HUES64 (cell line): ENCODE measurements at regions not wholly inside any gene's neighbourhood (a gene's known extent, or its start where the extent isn't known, plus 50 kb on each side); places are given as distances from the start of the nearest gene placed in this dataset.
"Not testable (repeated sequence)": the region's sequence is repeated elsewhere in the genome, so short reads cannot be mapped to it uniquely, and the experiment has no call there.

ENCODE experiments used
- H3K27ac ChIP-seq: 2 replicates; pipeline ENCODE4 v1.7.0; 2013; ENCODE audit warnings: low read depth, low read length, inconsistent platforms
- H3K27me3 ChIP-seq: 2 replicates; pipeline ENCODE4 v1.6.1; 2013; ENCODE audit warnings: mild to moderate bottlenecking, low read length; ENCODE audit not compliant: insufficient read depth
- H3K36me3 ChIP-seq: 2 replicates; pipeline ENCODE4 v1.6.1; 2013; ENCODE audit warnings: mild to moderate bottlenecking, low read length; ENCODE audit not compliant: insufficient read depth
- H3K4me1 ChIP-seq: 2 replicates; pipeline ENCODE4 v1.6.1; 2013; ENCODE audit warnings: mild to moderate bottlenecking, low read length, moderate library complexity; ENCODE audit not compliant: insufficient read depth
- H3K4me3 ChIP-seq: 2 replicates; pipeline ENCODE4 v1.5.1; 2013; ENCODE audit warnings: mild to moderate bottlenecking, low read length, moderate library complexity
- H3K9ac ChIP-seq: 2 replicates; pipeline ENCODE4 v1.6.1; 2013; ENCODE audit warnings: mild to moderate bottlenecking, low read depth, low read length
- H3K9me3 ChIP-seq: 2 replicates; pipeline ENCODE4 v1.6.1; 2013; ENCODE audit warnings: low read depth, low read length; ENCODE audit not compliant: insufficient read depth
- WGBS: fragments of 150-250, 120-280 bp; methylation state at CpG from one replicate; pipeline ENCODE4 v1.1.7; 2013; ENCODE audit warnings: missing lambda C conversion rate; 5-methylcytosine and 5-hydroxymethylcytosine counted together

DNA sequence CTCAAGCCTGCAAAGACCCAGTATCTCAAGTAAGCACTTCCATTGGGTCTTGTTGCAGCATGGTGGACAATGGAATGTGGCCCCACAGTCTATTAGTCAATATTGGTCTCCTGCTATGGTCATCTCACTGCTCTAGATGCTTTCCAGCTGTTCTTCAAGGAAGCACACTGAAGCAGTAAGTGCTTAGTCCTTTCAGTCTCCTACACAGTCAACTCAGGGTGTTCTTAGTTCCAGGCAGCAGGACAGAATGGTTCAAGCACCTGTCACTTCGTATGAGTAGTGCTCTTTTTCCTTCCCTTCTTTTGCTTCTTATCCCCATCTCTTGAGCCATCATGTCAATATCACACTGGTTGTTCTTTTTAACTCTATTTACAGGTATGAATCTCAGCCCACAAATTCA lies 511.5 kb downstream of the TTLL7 start:
- not testable (repeated sequence) for H3K4me1 ChIP-seq, H3K9me3 ChIP-seq, H3K4me3 ChIP-seq, H3K27me3 ChIP-seq, H3K27ac ChIP-seq, H3K9ac ChIP-seq, H3K36me3 ChIP-seq
- WGBS, result 98% methylated on average over 1 of the region's 1 CpG

DNA sequence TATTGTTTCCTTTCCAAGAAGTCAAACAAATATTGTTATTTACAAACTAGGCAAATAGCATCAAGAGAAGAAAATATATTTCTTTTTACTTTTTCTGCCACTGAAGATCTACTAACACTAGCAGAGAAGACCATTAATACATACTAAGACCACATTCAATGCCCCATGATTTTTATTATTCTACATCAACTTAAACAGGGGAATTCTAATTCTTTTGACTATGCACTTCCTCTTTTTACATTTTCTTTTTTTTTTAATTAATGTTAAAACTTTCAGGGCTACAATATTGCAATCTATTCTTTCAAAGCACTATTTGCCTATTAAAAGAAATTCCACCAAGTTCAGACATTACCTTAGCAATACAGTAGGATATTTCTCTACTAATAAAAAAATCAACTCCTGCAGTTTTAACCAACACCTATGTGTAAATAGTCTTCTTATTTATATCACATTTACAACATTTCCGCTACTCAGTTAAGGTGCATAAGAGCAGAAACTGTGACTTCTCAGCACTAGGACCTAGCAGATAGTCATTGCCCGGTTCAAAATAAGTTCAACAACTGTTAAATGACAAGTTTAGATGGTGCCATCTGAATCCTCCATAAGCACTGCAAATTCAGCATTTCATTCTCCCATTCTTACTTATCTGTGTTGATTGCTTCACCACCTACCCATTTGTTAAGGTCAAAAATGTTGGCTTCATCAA lies 513.5 kb downstream of the TTLL7 start:
- H3K4me1 ChIP-seq, H3K9me3 ChIP-seq, H3K27me3 ChIP-seq, H3K27ac ChIP-seq, H3K4me3 ChIP-seq, H3K9ac ChIP-seq, H3K36me3 ChIP-seq: not testable (repeated sequence)
- WGBS, result 95% methylated on average over 2 of the region's 2 CpGs

DNA sequence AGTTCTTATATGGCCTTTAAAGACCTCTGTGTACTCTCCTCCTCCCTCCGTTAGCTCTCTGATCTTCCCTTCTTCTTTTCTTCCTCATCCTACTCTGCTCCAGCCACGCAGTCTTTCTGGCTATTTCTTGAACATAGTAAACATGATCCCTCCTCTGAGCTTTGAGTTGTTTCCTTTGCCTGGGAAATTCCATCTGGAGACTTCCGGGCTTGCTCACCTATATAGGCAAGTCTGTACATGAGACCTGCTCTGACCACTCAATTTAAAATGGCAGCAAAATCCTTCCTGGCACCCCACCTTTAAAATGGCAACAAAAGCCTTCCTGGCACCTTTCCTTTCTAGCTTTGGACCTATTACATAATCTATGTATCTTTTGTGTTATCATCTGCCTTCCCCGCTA lies 517.6 kb downstream of the TTLL7 start:
- H3K4me1 ChIP-seq, H3K9ac ChIP-seq, H3K4me3 ChIP-seq, H3K36me3 ChIP-seq, H3K27me3 ChIP-seq, H3K27ac ChIP-seq, H3K9me3 ChIP-seq: not testable (repeated sequence)
- 98% methylated on average over 2 of the region's 4 CpGs for WGBS

DNA sequence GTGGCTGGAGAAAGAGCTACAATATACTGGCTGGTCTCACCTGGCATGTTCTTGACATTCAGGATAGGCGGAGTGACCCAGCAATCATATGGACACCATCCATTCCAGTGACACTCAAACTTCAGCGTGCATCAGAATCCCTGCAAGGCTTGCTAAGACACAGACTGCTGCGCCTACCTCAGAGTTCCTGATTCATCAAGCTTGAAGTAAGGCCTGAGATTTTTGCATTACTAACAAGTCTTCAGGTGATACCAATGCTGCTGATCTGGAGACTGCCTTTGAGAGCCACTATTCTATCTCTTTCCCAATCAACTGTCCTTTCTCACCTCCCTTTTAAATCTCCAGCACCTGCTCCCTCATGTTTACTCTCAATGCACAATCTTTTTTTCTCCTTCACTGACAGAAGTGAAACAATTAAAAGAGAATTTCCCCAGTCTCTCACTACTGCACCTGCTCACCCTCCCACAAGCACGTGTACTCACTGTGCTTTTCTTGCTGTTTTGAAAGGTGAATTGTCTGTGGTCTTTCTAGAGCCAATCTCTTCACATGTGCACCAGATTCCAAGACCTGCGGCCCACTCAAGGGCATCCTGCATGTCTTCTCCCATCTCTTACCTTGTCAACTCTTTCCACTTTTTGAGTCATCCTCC lies 519.2 kb downstream of the TTLL7 start:
- H3K36me3 ChIP-seq, H3K9ac ChIP-seq, H3K27ac ChIP-seq, H3K9me3 ChIP-seq, H3K4me1 ChIP-seq, H3K4me3 ChIP-seq, H3K27me3 ChIP-seq: not testable (repeated sequence)
- 86% methylated on average over 4 of the region's 5 CpGs for WGBS

DNA sequence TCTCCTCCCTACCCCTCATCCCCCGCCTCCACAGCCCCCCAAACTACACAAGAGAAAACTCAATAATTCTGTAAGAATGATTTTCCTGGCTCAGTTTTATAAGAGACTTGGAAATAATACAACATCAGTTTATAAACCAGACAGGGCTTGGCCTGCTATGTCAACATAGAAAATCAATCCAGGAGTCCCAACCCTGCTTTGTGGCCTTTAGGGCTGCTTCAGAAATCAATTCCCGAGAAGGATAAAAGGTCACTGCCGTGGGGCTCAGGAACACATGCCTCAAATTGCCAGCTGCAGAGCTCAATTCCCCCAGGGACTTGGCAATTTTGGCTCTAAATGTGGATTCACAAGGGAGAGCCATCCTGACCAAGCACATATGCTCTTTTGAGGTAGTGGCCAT lies 520.8 kb downstream of the TTLL7 start:
- not testable (repeated sequence) for H3K36me3 ChIP-seq
- WGBS, result 100% methylated on average over 2 of the region's 3 CpGs

DNA sequence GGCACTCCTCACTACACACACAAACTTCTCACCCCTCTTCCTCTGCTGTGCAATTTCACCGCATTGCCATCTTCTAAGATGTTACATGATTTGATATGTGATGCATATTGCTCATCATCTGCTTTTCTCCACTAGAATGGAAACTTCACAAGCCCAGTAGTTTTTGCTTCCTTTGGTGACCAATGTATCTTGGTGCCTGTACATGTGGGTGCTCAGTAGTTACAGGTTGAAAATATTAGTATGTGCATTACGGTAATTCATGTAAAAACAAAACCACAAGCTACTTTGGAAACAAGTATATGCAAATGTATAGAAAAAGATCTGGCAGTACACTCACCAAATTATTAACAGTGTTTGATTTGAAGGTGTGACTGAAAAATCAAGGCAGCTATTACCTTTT lies 522.4 kb downstream of the TTLL7 start:
- not testable (repeated sequence) for H3K4me3 ChIP-seq, H3K4me1 ChIP-seq, H3K9ac ChIP-seq, H3K36me3 ChIP-seq, H3K9me3 ChIP-seq, H3K27me3 ChIP-seq, H3K27ac ChIP-seq
- WGBS, result no CpG with 5 or more reads among the region's 2 CpGs

More for the DNA sequence above, 520.8 kb downstream of the TTLL7 start:
- not testable (repeated sequence) for H3K4me1 ChIP-seq, H3K27ac ChIP-seq, H3K9ac ChIP-seq, H3K9me3 ChIP-seq, H3K27me3 ChIP-seq, H3K4me3 ChIP-seq

DNA sequence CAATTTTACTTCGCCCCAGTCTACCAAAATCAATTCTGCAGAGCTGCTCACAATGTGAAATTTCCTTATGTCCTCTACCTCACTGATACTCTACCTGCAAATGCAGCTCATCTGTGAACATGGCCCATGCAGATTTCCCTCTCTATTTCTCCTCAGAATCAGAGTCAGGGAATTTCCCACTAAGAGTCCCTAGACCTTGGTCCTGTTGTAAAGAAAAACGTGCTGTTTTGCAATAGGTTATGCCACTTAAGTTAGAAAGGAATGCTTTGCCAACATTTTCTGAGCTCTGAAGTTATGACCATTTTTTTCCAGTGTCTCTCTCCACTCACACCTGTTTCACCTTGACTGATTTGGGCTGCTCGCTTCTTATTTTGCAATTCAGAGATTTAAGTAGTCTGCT lies 524.0 kb downstream of the TTLL7 start:
- not testable (repeated sequence) for H3K27me3 ChIP-seq, H3K27ac ChIP-seq, H3K9ac ChIP-seq, H3K4me1 ChIP-seq, H3K4me3 ChIP-seq, H3K36me3 ChIP-seq, H3K9me3 ChIP-seq
- WGBS, result 73% methylated on average over 2 of the region's 3 CpGs

DNA sequence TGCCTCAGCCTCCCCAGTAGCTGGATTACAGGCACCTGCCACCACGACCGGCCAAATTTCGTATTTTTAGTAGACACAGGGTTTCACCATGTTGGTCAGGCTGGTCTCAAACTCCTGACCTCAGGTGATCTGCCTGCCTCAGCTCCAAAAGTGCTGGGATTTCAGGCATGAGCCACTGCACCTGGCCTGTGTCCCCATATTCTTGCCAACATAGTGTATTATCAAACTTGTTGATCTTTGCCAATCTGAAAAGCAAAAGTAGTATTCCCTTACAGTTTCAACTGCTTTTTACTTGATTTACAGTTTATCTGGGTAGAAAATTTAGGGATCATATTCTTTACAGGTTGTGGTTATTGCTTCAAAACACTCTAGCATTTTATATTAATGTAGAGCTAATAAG lies 524.9 kb downstream of the TTLL7 start:
- H3K36me3 ChIP-seq, H3K27ac ChIP-seq, H3K4me1 ChIP-seq, H3K27me3 ChIP-seq, H3K9ac ChIP-seq, H3K4me3 ChIP-seq, H3K9me3 ChIP-seq: not testable (repeated sequence)
- 96% methylated on average over 3 of the region's 3 CpGs for WGBS

DNA sequence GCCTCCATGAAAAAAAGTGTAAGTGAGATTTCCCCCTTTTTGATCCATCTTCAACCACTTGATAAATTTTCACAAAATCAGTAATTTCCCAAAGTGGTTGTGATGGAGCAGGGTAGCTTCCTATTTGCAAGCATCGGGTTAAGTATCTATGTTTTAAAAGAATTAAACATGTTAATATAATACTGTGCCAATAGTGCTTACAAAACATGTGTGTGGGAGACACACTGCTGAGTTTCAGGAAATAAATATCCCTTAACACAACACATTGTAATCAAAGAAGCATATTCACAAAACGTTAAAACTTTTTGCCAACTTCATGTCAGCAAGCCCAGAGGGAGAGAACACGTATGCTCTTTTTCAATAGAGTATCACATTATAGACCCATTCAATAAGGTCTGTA lies 526.9 kb downstream of the TTLL7 start:
- H3K36me3 ChIP-seq, result not testable (repeated sequence)
- WGBS, result 98% methylated on average over 2 of the region's 3 CpGs

DNA sequence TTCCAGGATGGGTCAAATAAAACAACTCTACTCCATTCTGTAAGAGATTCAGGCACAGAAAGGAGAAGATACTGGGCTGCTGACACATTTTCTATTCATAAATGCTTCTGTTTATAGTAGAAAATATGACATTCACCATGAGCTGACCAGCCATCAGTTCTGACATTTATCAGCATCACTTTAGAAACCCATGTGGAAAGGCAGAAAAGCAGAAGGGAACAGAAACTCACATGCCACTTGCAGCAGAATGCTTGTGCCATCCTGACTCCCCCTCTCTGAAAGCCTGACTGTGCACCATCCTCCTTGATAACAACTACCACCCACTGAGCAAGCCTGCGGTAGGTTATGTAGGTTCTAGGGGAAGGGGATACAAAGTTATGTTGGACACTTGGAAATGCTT lies 527.7 kb downstream of the TTLL7 start:
- not testable (repeated sequence) for H3K36me3 ChIP-seq, H3K27ac ChIP-seq, H3K9ac ChIP-seq, H3K4me1 ChIP-seq, H3K27me3 ChIP-seq, H3K4me3 ChIP-seq, H3K9me3 ChIP-seq
- WGBS, result no CpG with 5 or more reads among the region's 1 CpG

More for the DNA sequence above, 526.9 kb downstream of the TTLL7 start:
- H3K27ac ChIP-seq, H3K27me3 ChIP-seq, H3K4me1 ChIP-seq, H3K9me3 ChIP-seq, H3K9ac ChIP-seq, H3K4me3 ChIP-seq: not testable (repeated sequence)

DNA sequence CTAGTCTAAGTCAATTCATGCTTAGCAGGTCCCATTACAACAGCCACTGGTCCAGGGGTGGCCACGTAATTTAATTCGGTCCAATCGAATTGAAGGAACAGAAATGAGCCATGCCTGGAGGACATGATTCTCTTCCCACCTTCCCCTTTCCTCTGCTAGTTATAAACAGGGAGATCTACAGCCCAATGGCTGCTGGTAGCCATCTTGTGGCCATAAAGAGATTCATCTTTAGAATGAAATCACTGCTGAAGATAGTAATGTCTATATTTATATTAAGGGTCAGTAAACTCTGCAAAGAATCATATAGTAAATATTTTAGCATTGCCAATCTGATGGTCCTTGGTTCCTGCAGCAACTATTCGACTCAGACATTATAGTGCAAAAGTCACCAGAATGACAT lies 530.6 kb downstream of the TTLL7 start:
- not testable (repeated sequence) for H3K36me3 ChIP-seq, H3K4me3 ChIP-seq, H3K9me3 ChIP-seq, H3K9ac ChIP-seq, H3K27me3 ChIP-seq, H3K4me1 ChIP-seq, H3K27ac ChIP-seq
- WGBS, result 94% methylated on average over 4 of the region's 4 CpGs

DNA sequence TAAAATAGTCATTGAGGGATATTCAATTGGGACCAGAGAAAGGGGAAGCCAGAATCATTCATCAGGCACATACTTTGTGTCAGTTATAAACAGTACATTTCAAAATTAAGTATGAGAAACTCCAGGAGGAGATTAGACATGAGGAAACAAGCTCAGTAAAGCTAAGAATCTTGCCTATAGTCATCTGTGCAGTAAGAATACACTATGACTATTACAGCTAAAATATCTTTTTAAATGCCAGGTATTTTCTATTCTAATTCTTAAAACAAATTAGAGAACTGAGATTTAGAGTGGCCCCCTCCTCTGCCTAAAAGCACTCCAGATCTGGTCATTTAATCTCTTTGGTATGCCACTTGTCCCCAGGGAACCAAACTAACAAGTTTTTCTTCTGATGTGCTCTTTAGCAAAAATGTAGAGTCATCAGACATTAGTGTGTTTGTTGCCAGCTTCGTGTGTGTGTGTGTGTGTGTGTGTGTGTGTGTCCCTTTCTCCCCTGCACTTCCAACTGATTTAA lies 541.1 kb downstream of the TTLL7 start:
- WGBS, result no CpG with 5 or more reads among the region's 1 CpG
- H3K36me3 ChIP-seq, H3K27me3 ChIP-seq, H3K4me1 ChIP-seq, H3K27ac ChIP-seq, H3K9me3 ChIP-seq, H3K9ac ChIP-seq, H3K4me3 ChIP-seq: not testable (repeated sequence)
